NCI-H1105 treated with DMSO at 0.1 percent for 48 hours (cell line): ENCODE measurements at regions not wholly inside any gene's neighbourhood (a gene's known extent, or its start where the extent isn't known, plus 50 kb on each side); places are given as distances from the start of the nearest gene placed in this dataset.
"Not testable (repeated sequence)": the region's sequence is repeated elsewhere in the genome, so short reads cannot be mapped to it uniquely, and the experiment has no call there.

ENCODE experiments used
- DNase-seq: peaks from one replicate; lab custom pipeline; 2025; lab: John Stamatoyannopoulos, UW

DNA sequence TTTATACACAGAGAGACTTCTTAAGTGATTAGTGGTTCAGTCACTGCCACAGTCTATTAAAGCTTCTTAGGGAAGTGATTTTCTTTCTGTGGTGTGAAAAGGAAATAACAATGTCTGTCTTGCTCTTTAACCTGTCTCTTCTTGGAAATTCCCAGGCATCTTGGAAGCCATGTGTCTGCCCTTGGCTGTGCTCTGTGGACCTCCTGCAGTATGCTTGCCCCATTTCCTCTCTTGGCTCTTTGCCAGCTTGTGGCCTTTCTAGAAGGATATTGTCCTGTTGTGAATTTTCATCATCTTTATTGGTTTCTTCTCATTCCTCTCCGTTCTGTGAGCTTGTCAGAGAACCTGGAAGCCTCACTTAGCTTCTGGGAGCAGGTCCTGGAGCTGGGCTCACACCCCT lies 338.4 kb upstream of the C2CD4B start:
- no peak for DNase-seq

DNA sequence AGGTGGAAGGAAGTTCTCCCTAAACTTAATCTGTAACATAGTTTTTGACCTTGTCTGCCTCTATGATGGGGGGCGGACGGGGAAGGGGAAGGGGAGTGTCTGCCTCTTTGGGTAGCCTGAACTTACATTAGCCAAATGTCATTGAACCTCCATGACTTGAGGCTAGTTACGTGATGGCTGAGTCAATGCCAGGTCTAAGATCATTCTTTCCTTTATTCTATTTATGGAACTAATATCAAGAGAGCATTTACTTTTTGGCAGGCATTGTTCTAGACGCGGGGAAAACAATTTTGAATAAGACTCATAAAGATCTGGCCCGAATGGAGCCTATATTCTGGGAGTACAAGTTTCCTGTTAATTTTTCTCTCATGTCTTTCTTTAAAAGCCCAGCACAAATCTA lies 340.7 kb upstream of the C2CD4B start:
- DNase-seq = no peak

DNA sequence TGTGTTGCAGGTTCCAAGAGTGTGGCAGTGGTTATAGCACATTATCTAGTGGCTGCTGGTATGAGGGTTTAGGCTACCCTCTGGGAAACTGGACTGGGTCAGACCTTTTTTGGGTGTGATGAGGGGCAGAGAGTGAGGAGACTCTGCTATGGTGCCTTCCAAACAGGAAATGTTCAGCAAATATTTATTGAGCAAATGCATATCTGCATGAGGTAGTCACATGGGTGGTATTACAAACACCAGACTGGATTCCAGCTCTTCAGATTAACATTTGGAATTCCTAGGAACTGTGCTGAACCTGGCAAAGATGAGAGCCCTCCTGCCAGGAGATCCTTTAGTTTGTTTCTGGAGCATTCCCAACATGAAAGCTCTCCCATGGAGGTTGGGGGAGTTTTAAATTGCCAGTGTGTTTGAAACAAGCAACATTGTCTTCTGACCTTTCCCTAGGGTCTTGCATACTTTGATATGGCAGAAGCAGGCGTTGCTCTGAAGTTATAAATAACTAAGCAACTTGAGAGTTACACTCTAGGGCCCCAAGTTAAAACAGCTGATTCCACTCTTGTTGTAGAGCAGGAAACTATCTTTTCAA lies 341.2 kb upstream of the C2CD4B start:
- no peak for DNase-seq

DNA sequence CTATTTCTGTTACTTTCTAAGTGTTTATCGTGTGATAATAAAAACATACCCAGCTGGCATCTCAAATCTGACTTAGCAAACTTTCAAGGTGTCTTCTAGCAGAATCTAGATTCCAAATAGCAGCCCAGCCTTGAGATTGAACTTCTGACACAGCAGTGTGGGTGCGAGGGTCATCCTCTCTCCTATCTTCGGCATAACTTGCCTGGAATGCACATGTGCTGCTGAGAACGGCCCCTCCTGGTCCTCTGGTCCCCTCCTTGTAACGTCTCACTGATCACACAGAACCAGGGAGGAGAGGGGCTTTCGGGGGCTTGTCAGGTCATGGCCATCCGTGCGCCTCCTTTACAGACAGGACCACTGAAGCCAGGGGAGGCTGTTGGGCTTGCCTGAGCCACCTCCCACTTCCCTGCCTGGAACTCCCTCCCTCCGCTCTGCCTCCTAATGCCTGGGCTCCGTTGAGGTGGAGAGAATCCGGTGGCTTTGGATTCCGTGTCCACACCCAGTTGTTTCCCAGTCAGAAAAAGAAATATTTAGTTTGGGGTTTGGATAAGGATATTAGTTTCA lies 344.4 kb upstream of the C2CD4B start:
- DNase-seq = no peak

DNA sequence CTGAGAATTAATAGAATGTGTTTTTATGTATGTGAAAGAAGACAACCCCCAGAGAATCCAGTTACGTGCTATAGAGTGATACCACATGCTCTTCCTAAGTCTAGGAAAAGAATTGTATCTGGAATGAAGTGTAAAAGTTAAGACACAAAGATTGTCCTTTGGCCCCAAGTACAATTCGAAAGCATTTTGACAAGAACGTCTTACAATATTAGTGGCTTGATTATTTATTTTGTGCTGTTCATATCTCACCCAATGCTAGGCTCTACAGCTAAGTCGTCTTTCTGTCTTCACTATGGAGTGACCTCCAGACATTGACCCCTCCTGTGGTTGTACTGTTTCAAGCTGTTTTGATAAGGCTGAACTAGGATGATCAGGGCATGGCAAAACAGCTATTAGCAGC lies 345.7 kb upstream of the C2CD4B start:
- no peak for DNase-seq

DNA sequence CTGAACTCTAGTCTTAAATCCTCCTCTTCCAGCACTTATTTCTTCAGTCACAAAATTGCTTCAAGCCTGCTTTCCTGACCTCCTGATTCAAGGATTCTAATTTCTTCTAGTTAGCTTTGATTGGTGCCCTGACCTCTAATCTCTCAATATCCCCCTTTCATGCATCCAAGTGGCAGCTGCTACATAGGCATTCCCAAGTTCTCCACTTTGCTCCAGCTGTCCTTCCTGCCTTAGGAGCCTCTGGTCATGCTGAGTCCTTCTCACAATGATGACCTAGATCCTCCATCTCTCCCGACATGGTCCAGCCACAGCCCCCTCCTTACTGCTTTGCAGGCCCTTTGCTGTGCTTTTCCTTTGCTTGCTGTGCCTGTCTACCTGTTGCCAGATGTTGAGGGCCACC lies 347.8 kb upstream of the C2CD4B start:
- no peak for DNase-seq

DNA sequence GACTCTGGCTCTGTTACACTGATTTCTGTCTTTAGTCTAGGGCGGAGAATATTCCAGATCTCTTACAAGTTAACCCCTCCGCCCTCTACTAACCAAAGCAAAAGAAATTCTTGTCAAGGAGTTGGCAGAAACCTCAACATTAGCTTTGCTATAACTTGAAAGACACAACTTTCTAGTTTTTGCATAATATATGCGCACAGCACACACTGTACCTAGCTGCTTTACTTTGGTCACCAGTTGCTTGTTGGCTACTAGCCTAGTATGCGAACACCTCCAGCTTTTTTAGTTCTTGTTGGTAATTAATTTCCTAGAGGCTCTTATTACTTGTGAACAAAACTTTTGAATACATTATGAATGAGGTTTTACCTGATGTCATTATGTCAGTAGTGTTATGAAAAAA lies 348.8 kb upstream of the C2CD4B start:
- DNase-seq = no peak

DNA sequence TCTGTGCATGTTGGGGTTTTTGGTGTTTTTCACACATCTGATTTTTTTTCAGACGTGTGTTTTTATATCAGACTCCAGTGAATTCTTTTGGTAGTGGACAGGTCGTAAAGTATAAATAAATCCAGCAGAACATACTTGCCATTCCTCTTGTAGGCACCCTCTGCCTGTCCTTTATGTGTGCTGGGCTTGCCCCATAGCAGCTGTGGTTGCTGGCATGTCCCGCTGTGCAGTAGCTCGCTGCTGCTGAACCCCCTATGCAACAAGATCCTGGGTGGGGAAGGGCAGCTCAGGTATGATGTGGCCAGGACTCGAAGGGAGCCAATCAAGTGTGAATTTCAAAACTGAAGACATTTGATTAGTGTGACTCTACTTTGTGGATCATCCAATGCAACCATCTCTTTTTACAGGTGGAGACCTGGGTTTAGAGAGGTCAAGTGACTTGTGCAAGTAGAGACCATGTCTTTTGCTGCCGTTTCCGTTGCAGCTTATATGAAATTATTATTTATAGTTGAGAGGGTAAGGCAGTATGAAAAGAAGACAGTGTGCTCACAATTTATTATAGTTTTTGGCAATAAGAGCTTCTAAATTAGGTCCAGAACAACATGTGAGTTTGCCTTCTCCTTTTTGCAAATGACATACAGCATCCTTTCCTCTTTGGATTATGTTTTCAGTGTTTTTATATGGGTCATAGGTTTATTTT lies 350.8 kb upstream of the C2CD4B start:
- DNase-seq = no peak

DNA sequence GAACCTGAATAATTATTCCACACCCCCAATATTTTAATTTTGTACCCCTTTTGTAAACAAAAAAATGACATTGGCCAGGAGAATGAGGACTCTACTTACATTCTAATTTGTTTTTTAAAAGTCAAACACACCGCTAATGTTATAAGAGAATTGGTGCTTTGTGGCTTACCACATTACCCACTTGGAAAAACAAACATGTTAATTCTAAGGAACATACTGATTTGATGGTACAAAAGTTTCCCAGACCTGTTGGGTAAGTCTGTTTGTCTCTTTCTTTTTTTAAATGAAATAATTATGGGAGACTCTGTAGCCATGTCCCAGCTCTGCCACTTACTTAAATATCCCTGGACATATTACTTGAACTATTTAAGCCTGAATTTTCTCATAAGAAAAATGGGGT lies 352.5 kb upstream of the C2CD4B start:
- DNase-seq = no peak

DNA sequence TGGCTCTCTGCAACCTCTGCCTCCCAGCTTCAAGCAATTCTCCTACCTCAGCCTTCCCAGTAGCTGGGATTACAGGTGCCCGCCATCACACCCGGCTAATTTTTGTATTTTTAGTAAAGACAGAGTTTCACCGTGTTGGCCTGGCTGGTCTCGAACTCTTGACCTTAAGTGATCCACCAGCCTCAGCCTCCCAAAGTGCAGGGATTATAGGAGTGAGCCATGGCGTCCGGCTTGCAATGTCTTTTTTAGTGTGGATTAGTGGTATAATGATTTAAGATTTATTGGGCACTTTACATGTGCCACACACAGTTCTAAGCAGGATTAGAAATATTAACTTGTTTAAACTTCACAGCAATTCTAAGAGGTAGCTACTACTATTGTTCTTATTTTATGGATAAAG lies 353.6 kb upstream of the C2CD4B start:
- not testable (repeated sequence) for DNase-seq

DNA sequence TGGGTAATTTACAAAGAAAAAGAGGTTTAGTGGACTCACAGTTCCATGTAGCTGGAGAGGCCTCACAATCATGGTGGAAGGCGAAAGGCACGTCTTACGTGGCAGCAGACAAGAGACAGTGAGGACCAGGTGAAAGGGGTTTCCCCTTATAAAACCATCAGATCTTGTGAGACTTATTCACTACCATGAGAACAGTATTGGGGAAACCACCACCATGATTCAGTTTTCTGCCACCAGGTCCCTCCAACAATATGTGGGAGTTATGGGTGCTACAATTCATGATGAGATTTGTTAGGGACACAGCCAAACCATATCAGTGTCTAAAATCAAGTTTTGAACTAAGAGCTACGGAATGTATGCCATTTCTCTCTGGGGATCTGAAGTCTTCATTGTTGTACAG lies 354.8 kb upstream of the C2CD4B start:
- DNase-seq = no peak

DNA sequence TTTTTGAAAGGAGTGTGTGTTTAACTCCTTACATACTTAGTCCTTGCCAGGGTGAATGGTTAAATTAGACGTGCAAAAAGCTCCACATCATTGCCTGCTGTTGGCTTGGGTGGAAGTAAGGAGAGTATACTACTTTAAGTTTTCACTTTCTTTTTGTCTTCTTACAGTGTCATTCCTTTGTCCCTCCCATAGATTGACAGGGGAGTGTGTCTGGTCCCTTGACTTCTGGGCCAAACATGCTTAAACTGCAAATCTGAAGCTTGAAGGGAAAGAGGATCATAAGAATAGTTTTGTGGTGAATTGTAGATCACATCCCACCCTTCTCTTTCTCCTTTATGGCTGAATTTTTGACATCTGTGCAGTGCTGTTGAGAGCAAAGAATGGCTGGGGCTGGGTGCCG lies 355.8 kb upstream of the C2CD4B start:
- DNase-seq = no peak

DNA sequence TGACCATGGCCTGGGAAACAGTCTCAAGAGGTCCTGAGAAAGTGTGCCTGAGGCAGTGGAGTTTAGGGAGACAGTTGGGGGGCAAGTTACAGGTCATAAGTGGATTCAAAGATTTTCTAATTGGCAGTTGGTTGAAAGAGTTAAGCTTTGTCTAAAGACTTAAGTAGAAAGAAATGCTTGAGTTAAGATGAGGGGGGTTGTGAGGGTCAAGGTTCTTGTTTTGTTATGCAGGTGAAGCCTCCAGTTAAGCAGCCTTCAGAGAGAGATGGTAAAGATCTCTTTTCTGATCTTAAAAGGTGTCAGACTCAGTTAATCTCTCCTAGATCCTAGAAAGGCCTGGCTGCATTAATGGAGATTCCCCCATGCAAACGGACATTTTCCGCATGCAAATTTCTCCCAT lies 356.3 kb upstream of the C2CD4B start:
- DNase-seq = no peak

DNA sequence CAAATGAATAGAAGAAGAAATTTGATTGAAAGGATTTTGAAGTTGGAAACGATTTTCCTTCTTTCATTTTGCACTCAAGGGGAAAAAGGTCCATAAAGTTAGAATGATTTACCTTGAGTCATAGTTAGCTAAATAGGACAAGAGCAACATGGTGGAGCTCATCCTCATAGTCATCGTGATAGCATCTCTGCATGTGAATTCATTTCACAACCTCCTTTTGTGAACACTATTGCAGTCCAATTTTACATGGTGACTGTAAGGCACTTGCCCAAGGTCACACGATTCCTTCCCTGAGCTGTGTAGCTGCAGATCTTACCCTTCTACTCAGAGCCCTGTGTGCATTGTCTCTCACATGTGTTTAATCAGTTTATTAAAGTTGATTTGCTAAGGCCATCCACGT lies 359.8 kb upstream of the C2CD4B start:
- no peak for DNase-seq

DNA sequence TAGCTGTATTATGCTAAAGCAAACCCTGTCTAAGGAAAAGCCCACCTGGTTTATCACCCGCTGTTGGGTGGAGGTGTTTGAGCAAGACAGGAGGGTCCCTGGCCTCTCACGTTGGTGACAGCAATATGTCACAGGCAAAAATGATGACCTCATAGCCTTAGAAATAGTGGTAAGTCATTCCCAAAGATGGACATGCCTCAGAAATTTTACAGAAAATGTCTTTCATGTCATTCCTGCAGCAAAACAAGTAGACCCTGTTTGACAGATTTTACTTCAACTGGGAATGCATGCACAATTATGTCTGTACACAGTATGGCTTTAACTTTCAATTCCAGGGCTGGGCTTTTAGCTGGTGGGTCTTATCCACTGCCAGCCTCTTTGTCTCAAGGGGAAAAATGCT lies 362.3 kb upstream of the C2CD4B start:
- no peak for DNase-seq

DNA sequence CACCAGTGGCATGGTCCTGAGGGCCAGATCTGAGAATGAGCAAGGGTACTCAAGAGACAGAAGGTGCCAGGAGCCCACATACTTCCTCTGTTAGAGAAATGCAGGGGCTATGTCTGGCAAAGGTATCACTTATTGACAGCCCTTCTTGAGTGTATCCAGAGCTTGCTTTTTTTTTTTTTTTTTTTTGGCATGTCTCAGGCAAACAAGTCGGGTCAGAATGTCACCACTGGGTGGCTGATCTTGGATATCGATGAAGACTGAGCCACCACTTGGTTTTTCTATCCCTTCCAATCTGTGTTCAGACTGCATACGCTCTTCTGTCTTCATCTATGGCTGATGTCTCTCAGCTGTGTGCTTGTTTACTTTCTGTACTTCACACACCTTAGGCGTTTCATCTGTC lies 363.4 kb upstream of the C2CD4B start:
- DNase-seq = no peak

DNA sequence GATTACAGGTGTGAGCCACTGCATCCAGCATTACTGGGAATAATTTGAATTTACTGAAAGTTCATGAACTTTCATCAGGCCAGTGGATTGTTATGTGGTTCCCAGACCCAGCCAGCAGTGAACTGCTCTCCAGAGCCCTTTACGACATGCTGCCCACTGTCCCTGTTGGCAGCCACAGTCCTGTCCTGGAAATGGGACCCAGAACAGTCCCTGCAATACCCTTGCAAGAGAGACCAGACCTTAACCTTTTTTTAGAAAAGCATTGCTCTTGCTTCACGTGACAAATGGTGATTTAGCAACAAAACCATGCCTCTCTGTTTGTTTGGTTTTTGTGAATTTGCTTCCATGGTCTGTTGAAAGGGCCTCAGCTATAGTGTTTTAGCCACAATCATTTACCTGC lies 367.3 kb upstream of the C2CD4B start:
- DNase-seq = no peak

DNA sequence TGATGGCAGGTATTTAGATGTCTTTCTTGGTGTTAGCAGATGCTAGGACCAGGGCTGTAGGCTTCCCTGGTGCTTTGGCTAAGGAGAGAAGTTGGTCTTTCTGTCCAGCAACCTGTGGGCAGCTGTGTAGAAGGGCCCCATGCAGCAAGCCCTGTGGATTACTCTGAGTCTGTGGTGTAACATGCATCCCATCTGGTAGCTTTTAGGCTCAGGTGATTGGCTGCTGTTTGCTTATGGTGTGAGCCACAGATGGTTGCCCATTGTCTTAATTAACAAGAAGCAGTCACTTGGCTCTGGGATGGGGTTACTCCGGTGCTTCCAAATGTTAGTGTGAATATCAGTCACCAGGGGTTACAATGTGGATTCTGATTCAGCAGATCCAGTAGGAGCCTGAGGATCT lies 368.6 kb upstream of the C2CD4B start:
- no peak for DNase-seq

DNA sequence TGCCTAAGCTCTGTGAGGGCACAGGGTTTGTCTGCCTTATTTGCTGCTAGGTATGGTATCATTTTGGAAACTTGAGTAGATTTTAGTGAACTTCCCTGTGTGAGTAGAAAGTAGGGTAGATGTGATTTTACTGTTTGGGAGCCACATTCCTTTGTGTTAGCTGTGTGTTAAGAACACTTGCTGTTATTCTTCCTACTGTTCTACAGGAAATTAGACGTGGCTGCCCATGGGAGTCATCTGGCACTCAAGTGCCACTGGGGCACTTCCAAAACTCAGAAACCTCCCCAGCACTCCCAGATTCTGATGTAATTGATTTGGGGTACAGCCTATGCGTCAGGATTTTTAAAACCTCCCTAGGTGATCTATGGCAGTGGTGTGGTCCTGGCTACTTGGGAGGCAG lies 369.9 kb upstream of the C2CD4B start:
- no peak for DNase-seq

DNA sequence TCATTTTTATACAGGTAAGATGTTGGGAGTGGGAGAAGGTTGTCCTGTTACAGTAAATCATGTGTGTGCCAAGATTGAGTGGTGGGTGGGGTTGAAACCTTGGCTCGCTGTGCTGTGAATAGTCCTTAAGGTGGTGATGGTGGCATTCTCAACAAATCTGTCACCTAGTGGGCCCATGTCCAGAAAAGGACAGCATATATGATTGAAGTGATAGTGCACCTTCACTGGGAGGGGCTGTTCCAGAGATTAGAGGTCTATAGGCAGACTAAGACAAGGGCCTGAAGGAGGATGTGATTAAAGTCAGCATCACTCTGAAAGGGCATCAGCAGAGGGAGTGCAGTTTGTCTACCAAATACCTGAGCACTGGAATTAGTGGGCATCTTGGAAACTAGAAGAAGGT lies 374.2 kb upstream of the C2CD4B start:
- no peak for DNase-seq

DNA sequence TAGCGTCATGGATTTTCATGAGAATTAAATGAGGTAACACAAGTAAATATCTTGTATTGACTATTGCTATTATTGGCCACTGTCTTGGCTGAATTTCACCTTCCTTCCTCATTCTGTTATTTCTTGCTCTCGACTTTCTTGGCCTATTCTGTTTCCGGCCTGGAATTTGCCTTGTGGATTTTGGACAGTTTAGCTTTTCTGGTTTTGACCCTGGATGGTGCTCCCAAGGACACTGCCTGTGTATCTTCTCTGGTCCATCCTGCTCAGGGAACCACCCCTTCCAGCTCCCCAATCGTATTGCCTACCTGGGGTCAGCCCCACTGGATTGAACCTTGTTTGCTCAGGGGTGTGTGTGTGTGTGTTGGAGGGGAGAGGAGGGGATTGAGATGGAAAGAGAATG lies 376.2 kb upstream of the C2CD4B start:
- DNase-seq = no peak

DNA sequence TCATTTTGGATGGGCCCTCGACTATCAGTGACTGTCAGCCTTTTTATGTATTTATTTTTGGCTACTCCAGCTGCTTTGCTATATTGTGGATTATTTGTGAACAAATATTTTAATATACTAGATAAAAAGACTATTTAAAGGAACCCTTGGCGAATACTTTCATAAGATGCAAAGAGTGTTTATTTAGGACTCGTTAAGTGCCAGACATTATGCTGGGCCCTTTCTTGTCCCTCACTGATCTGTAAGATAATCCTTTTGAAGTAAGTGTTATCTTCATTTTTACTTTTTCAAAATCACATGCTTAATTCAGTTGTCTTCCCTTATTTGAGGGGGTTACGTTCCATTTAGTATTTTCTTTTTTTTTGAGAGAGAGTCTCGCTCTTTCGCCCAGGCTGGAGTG lies 376.8 kb upstream of the C2CD4B start:
- no peak for DNase-seq

DNA sequence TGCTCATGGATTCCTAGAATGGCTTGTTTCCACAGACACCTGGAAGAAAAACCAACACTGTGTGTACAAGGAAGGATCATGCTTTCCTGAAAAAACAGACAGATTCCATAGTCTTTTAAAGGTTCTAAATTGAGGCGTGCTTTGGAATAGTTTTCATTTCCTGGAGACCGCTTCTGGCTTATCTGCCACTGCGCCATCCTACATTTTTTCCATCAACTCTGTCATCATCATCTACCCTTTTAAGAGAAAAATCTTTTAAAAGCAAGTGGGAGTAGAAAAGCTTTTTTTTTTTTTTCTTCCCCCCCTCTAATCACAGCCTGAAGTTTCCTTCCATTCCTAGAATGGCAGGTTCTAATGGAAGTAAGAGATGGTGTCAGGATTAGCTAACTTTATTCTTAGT lies 379.4 kb upstream of the C2CD4B start:
- DNase-seq = no peak
